ENCODE measurements at regions not wholly inside any gene's neighbourhood (a gene's known extent, or its start where the extent isn't known, plus 50 kb on each side); places are given as distances from the start of the nearest gene placed in this dataset.

GRCh38 chr6:11428895-11429294, 108.7 kb upstream of the TMEM170B start:
- H3K4me3 ChIP-seq (ENCODE audit: low read depth, low read length) = no peak overlapping the region
- peak; percentile 95 for DNase-seq (ENCODE audit: low read depth)
- TF ChIP-seq, protein P1, sequence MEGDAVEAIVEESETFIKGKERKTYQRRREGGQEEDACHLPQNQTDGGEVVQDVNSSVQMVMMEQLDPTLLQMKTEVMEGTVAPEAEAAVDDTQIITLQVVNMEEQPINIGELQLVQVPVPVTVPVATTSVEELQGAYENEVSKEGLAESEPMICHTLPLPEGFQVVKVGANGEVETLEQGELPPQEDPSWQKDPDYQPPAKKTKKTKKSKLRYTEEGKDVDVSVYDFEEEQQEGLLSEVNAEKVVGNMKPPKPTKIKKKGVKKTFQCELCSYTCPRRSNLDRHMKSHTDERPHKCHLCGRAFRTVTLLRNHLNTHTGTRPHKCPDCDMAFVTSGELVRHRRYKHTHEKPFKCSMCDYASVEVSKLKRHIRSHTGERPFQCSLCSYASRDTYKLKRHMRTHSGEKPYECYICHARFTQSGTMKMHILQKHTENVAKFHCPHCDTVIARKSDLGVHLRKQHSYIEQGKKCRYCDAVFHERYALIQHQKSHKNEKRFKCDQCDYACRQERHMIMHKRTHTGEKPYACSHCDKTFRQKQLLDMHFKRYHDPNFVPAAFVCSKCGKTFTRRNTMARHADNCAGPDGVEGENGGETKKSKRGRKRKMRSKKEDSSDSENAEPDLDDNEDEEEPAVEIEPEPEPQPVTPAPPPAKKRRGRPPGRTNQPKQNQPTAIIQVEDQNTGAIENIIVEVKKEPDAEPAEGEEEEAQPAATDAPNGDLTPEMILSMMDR (IDR thresholded peaks at IDR 0.05; ENCODE audit: insufficient read depth, low read depth, low read length) = no peak

DNA sequence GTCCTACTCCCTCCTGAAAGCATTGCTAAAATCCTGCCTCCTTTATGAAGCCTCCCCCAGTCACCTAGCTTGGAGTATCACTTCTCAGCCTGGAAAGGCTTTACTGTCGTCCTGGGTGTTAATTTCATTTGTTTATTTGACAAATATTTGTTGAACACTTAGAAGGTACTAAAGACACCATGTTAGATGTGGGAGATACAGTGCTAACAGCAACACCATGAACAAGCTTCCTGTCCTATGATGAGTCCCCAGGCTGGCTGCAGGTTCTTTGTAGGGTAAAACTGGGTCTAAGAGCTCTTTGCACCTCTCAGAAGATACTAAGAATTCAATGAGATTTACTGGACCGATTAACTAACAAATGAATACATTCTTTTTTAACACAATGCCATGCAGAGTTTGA, 109.2 kb upstream of the TMEM170B start:
- TF ChIP-seq, protein P1 (IDR thresholded peaks at IDR 0.05; ENCODE audit: insufficient read depth, low read depth, low read length) = no peak
- no peak for DNase-seq (ENCODE audit: low read depth)
- H3K4me3 ChIP-seq (ENCODE audit: low read depth, low read length) = no peak overlapping the region

DNA sequence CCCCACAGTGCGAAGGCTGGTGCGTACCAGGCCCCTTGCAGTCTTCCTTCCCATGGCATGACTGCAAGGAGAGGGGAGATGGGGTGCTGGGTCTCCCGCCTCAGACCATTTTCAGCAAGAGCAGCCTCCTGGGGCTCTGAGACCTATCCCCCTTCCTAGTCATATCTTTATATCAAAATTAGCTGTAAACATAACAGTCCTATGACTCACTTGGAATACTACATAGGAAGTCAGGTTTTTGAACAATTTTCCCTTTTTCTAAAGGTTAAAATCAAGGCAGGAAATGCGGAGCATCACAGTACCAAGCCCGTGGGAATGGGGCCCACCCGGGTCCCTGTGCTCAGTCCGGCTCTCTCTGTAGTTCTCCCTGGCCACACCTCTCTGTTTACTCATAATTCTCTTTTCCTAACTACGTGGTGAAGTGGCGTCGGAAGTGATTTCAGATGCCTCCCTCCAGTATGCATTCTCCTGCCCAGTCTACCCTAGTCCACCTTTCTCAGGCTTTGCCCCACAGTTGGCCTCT, 109.8 kb upstream of the TMEM170B start:
- DNase-seq (ENCODE audit: low read depth) = peak; percentile 30
- TF ChIP-seq, protein P1 (IDR thresholded peaks at IDR 0.05; ENCODE audit: insufficient read depth, low read depth, low read length) = no peak
- no peak overlapping the region for H3K4me3 ChIP-seq (ENCODE audit: low read depth, low read length)

GRCh38 chr6:11427091-11427722, 110.3 kb upstream of the TMEM170B start:
- no peak for DNase-seq (ENCODE audit: low read depth)

DNA sequence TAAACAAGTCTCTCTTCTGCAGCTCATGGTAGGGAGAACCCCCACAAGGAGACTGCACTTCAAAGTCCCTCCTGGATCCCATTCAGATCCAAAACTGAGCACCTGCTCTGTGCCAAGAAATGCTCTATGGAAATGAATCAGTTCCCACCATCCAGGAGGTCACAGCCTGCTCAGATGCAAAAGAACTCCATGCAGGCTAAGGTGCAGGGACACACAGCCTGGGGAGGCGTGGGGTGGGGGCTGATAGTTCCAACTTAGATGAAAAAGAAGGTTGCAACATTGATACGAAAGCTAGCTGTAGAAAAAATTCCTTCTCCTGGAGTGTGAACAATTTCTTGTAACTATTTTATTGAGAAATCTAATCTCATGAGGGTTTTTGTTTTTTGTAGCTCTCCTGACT, 111.0 kb upstream of the TMEM170B start:
- no peak for DNase-seq (ENCODE audit: low read depth)
- TF ChIP-seq, protein P1 (IDR thresholded peaks at IDR 0.05; ENCODE audit: insufficient read depth, low read depth, low read length) = no peak
- H3K4me3 ChIP-seq (ENCODE audit: low read depth, low read length) = no peak overlapping the region

More at GRCh38 chr6:11427091-11427722, 110.3 kb upstream of the TMEM170B start:
- TF ChIP-seq, protein P1 (IDR thresholded peaks at IDR 0.05; ENCODE audit: insufficient read depth, low read depth, low read length) = no peak
- H3K4me3 ChIP-seq (ENCODE audit: low read depth, low read length) = no peak overlapping the region

- H3K4me3 ChIP-seq (ENCODE audit: low read depth, low read length) = no peak overlapping the region
- DNase-seq (ENCODE audit: low read depth) = no peak
- TF ChIP-seq, protein P1 (IDR thresholded peaks at IDR 0.05; ENCODE audit: insufficient read depth, low read depth, low read length) = no peak
Observed at GRCh38 chr6:11425876-11426275, 111.7 kb upstream of the TMEM170B start.

DNA sequence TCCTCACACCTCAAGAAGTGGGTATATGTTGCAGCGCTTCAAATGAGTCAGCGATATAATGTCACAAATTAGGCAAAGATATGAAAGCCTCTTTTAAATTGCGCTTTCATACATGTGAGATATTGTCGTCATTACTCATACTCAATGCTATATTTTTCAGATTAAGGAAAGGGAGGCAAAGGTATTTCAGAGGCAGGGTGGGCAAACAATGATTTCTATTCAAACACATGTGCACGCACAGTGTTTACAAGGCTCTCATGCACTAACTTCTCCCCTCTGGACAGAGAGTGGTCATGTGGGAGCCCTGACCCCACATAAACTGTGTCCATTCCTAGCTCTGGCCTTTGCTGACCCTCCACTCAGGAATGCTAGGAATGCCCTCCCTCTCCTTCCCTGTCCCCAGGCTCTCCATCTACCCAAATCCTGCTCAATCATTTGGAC, 112.1 kb upstream of the TMEM170B start:
- H3K4me3 ChIP-seq (ENCODE audit: low read depth, low read length) = no peak overlapping the region
- no peak for DNase-seq (ENCODE audit: low read depth)
- TF ChIP-seq, protein P1 (IDR thresholded peaks at IDR 0.05; ENCODE audit: insufficient read depth, low read depth, low read length) = no peak
